Natural killer cell (primary cell): ENCODE measurements at regions not wholly inside any gene's neighbourhood (a gene's known extent, or its start where the extent isn't known, plus 50 kb on each side); places are given as distances from the start of the nearest gene placed in this dataset.
A peak's percentile ranks its signal among the peaks of the same experiment; 100 is the strongest.

Experiments used
- ATAC-seq, 3 donors: fragments of 150-1000 bp in 2 of 3; fragments of 200-7000 bp in 1 of 3; cut with Tn5 transposase; 1 replicate in 1 of 3; 2 replicates in 2 of 3; pipeline ENCODE4 v1.10.0; 2021; ENCODE audit warnings: mild to moderate bottlenecking in 2 of 3, moderate library complexity in 2 of 3
- DNase-seq, 2 donors: peaks; one replicate each; pipeline versions ENCODE4 v3.0.0 to v3.0.0-alpha.2; 2013 to 2021; ENCODE audit warnings: mixed read lengths in 1 of 2
- H3K27ac ChIP-seq: one replicate; pipeline ENCODE4 v1.5.1; 2013; ENCODE audit warnings: mild to moderate bottlenecking, low read length
- H3K27me3 ChIP-seq: one replicate; pipeline ENCODE4 v1.6.1; 2013; ENCODE audit warnings: low read length; ENCODE audit not compliant: control insufficient read depth, insufficient read depth
- H3K36me3 ChIP-seq: one replicate; pipeline ENCODE4 v1.6.1; 2013; ENCODE audit warnings: low read length; ENCODE audit not compliant: control insufficient read depth, insufficient read depth
- H3K4me1 ChIP-seq: one replicate; pipeline ENCODE4 v1.6.1; 2013; ENCODE audit warnings: low read length; ENCODE audit not compliant: control insufficient read depth, insufficient read depth
- H3K4me3 ChIP-seq: one replicate; pipeline ENCODE4 v1.5.1; 2013; ENCODE audit warnings: low read length
- H3K9me3 ChIP-seq: one replicate; pipeline ENCODE4 v1.6.1; 2013; ENCODE audit warnings: low read length; ENCODE audit not compliant: control insufficient read depth, insufficient read depth
- H3K27ac Mint-ChIP-seq, 2 donors: one replicate each; pipeline ENCODE4 v1.8.0; 2022; ENCODE audit warnings: mild to moderate bottlenecking in 2 of 2, mixed read lengths in 2 of 2, moderate library complexity in 1 of 2
- H3K27me3 Mint-ChIP-seq, 2 donors: one replicate each; pipeline ENCODE4 v1.8.0; 2022; ENCODE audit warnings: low read depth in 2 of 2, mixed read lengths in 2 of 2
- H3K36me3 Mint-ChIP-seq: one replicate; pipeline ENCODE4 v1.8.0; 2022; ENCODE audit warnings: mixed read lengths
- H3K4me1 Mint-ChIP-seq, 2 donors: one replicate each; pipeline ENCODE4 v1.8.0; 2022; ENCODE audit warnings: mixed read lengths in 2 of 2
- H3K4me3 Mint-ChIP-seq: one replicate; pipeline ENCODE4 v1.8.0; 2022; ENCODE audit warnings: mild to moderate bottlenecking, moderate library complexity, mixed read lengths
- H3K9me3 Mint-ChIP-seq, 2 donors: one replicate each; pipeline ENCODE4 v1.8.0; 2022; ENCODE audit warnings: mixed read lengths in 2 of 2
- WGBS: methylation state at CpG from one replicate; pipeline ENCODE4 v1.1.7; 2013; ENCODE audit warnings: missing lambda C conversion rate; ENCODE audit not compliant: insufficient coverage; 5-methylcytosine and 5-hydroxymethylcytosine counted together
- intact Hi-C: fragments of 100-400 bp; cut with micrococcal nuclease; formaldehyde crosslinking; loops from one replicate; pipeline ENCODE4 v1.14.2; 2022
- TF ChIP-seq, protein P1 (sequence below): fragments of 200-600 bp; IDR thresholded peaks from one replicate; pipeline ENCODE4 v1.8.0; 2022; ENCODE audit warnings: antibody characterized with exemption

DNA sequence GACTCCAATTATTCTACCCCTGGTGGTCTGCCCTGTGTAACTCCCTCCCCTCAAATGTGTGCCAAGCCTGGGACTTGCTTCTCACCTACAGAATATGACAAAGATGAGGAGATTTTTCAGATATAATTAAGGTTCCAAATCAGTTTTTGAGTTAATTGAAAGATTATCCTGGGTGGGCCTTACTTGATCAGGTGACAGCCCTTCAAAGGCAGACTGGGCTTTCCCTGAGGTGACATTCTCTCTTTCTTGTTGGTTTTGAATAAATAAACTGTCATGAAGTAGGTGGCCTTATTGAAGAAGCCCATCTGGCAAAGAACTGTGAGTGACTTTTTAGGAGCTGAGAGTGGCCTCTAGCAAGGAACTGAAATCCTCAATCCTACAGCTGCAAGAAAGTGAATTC is 106.0 kb downstream of the BRMS1L start:
- no peak overlapping the region for H3K4me3 ChIP-seq
- Mint-ChIP-seq H3K9me3 (peaks cover 3% of the 10 kb centered on the region in 2 donors), H3K4me1 (peaks cover 6 to 9% of the 10 kb centered on the region in 2 donors), H3K27me3 (peaks cover 0 to 7% of the 10 kb centered on the region in 2 donors), H3K4me3 (no peak overlapping the region), H3K27ac (no peak overlapping the region), H3K36me3 (no peaks in the 10 kb centered on the region)
- no peaks in the 10 kb centered on the region for H3K36me3 ChIP-seq
- intact Hi-C loops = no loop called here
- no peaks in the 10 kb centered on the region for H3K9me3 ChIP-seq
- DNase-seq (peak in 1 of 2 donors; percentile 8), ATAC-seq (no peak)
- TF ChIP-seq, protein P1, sequence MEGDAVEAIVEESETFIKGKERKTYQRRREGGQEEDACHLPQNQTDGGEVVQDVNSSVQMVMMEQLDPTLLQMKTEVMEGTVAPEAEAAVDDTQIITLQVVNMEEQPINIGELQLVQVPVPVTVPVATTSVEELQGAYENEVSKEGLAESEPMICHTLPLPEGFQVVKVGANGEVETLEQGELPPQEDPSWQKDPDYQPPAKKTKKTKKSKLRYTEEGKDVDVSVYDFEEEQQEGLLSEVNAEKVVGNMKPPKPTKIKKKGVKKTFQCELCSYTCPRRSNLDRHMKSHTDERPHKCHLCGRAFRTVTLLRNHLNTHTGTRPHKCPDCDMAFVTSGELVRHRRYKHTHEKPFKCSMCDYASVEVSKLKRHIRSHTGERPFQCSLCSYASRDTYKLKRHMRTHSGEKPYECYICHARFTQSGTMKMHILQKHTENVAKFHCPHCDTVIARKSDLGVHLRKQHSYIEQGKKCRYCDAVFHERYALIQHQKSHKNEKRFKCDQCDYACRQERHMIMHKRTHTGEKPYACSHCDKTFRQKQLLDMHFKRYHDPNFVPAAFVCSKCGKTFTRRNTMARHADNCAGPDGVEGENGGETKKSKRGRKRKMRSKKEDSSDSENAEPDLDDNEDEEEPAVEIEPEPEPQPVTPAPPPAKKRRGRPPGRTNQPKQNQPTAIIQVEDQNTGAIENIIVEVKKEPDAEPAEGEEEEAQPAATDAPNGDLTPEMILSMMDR = no peak
- H3K4me1 ChIP-seq = no peaks in the 10 kb centered on the region
- H3K27ac ChIP-seq = no peak overlapping the region
- no peaks in the 10 kb centered on the region for H3K27me3 ChIP-seq

- Histone ChIP-seq H3K27me3 (no peaks in the 10 kb centered on the region), H3K4me3 (no peak overlapping the region), H3K9me3 (no peaks in the 10 kb centered on the region), H3K4me1 (no peaks in the 10 kb centered on the region), H3K36me3 (no peaks in the 10 kb centered on the region), H3K27ac (no peak overlapping the region)
- Mint-ChIP-seq H3K27me3 (peaks cover 0 to 7% of the 10 kb centered on the region in 2 donors), H3K27ac (no peak overlapping the region), H3K4me1 (peaks cover 6 to 9% of the 10 kb centered on the region in 2 donors), H3K4me3 (no peak overlapping the region), H3K9me3 (peaks cover 3% of the 10 kb centered on the region in 2 donors), H3K36me3 (no peaks in the 10 kb centered on the region)
- TF ChIP-seq, protein P1 = no peak
- DNase-seq = no peak
- intact Hi-C loops = no loop called here
- no peak for ATAC-seq
Observed at GRCh38 chr14:35931346-35931745, 105.2 kb downstream of the BRMS1L start.

GRCh38 chr14:35929186-35929585 is 103.0 kb downstream of the BRMS1L start:
- DNase-seq = no peak
- no peak overlapping the region for H3K27ac Mint-ChIP-seq
- H3K27me3 Mint-ChIP-seq = peaks cover 0 to 7% of the 10 kb centered on the region in 2 donors
- ATAC-seq = no peak
- intact Hi-C loops = no loop called here
- H3K4me3 ChIP-seq = no peak overlapping the region
- no peaks in the 10 kb centered on the region for H3K4me1 ChIP-seq
- H3K27ac ChIP-seq = no peak overlapping the region
- H3K27me3 ChIP-seq = no peaks in the 10 kb centered on the region
- TF ChIP-seq, protein P1 = no peak
- H3K9me3 ChIP-seq = no peaks in the 10 kb centered on the region
- no peak overlapping the region for H3K4me3 Mint-ChIP-seq
- H3K4me1 Mint-ChIP-seq = peaks cover 6 to 9% of the 10 kb centered on the region in 2 donors
- no peaks in the 10 kb centered on the region for H3K36me3 Mint-ChIP-seq
- H3K36me3 ChIP-seq = no peaks in the 10 kb centered on the region
- 71% methylated on average over 1 of the region's 4 CpGs for WGBS
- H3K9me3 Mint-ChIP-seq = peaks cover 3% of the 10 kb centered on the region in 2 donors

- TF ChIP-seq, protein P1 = no peak
- ATAC-seq (no peak), DNase-seq (no peak)
- Histone ChIP-seq H3K4me1 (no peaks in the 10 kb centered on the region), H3K27ac (no peak overlapping the region), H3K9me3 (no peaks in the 10 kb centered on the region), H3K27me3 (no peaks in the 10 kb centered on the region), H3K4me3 (no peak overlapping the region), H3K36me3 (no peaks in the 10 kb centered on the region)
- no peaks in the 10 kb centered on the region for H3K36me3 Mint-ChIP-seq
- intact Hi-C loops = no loop called here
- H3K27ac Mint-ChIP-seq = no peak overlapping the region
- peaks cover 3 to 5% of the 10 kb centered on the region in 2 donors for H3K4me1 Mint-ChIP-seq
- H3K27me3 Mint-ChIP-seq = peaks cover 0 to 4% of the 10 kb centered on the region in 2 donors
- WGBS = 86% methylated on average over 3 of the region's 3 CpGs
- H3K4me3 Mint-ChIP-seq = no peak overlapping the region
- peaks cover 2 to 3% of the 10 kb centered on the region in 2 donors for H3K9me3 Mint-ChIP-seq
Observed at GRCh38 chr14:35927727-35928126, 101.6 kb downstream of the BRMS1L start.
